Gastrocnemius medialis (tissue), 4 donors: ENCODE measurements at regions not wholly inside any gene's neighbourhood (a gene's known extent, or its start where the extent isn't known, plus 50 kb on each side); places are given as distances from the start of the nearest gene placed in this dataset.

Source experiments
- CTCF ChIP-seq, 5 experiments: fragments of 450-650 bp in 3 of 5; fragments of 200-600 bp in 2 of 5; sonication (generic) in 2 of 5; IDR thresholded peaks in 4 of 5; conservative IDR thresholded peaks in 1 of 5; 1 replicate in 4 of 5; 2 replicates in 1 of 5; pipeline ENCODE4 v1.5.1; 2016 to 2019; ENCODE audit warnings: antibody characterized with exemption in 5 of 5, mild to moderate bottlenecking in 3 of 5, moderate library complexity in 3 of 5
- POLR2A ChIP-seq, 2 donors: fragments of 450-650 bp; IDR thresholded peaks; one replicate each; pipeline ENCODE4 v1.6.1; 2017; ENCODE audit warnings: antibody characterized with exemption in 2 of 2, mild to moderate bottlenecking in 2 of 2, moderate library complexity in 2 of 2

- TF ChIP-seq POLR2A (IDR thresholded peaks at IDR 0.05) (no peak), CTCF (IDR thresholded peaks at IDR 0.05 in 4 of 5, conservative IDR thresholded peaks at IDR 0.05 in 1 of 5) (no peak)
These were observed 104.9 kb upstream of the DHX15 start for GRCh38 chr4:24689212-24689611.
